GM18868 (cell line): ENCODE measurements at regions not wholly inside any gene's neighbourhood (a gene's known extent, or its start where the extent isn't known, plus 50 kb on each side); places are given as distances from the start of the nearest gene placed in this dataset.
"Not testable (repeated sequence)": the region's sequence is repeated elsewhere in the genome, so short reads cannot be mapped to it uniquely, and the experiment has no call there.

Experiments used
- ATAC-seq: cut with Tn5 transposase; IDR thresholded peaks from one replicate; pipeline ENCODE4 v1.9.1; 2021; ENCODE audit warnings: mild to moderate bottlenecking, moderate library complexity; ENCODE audit not compliant: unreplicated experiment

DNA sequence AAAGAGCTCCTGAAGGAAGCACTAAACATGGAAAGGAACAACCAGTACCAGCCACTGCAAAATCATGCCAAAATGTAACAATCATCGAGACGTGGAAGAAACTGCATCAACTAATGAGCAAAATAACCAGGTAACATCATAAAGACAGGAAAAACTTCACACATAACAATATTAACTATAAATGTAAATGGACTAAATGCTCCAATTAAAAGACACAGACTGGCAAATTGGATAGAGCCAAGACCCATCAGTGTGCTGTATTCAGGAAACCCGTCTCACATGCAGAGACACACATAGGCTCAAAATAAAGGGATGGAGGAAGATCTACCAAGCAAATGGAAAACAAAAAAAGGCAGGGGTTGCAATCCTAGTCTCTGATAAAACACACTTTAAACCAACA lies 83.9 kb upstream of the TSLP start:
- ATAC-seq = not testable (repeated sequence)

DNA sequence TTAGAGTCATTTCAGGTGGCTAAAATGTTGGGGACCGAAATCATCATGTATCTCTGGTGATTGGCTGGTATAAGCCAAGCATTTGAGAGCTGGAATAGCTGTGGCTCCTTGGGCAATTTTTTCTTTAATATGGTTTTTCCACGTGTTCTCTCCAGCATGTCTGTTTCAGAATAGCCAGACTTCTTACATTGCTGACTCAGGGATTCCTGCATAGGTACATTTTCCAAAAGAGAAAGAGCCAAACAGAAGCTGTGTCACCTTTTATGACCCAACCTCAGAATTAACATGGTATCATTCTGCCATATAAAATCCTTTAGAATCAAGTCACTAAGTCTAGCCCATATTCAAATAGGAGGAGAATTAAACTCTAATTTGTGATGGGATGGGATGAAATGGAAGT lies 74.8 kb upstream of the TSLP start:
- ATAC-seq = no peak

DNA sequence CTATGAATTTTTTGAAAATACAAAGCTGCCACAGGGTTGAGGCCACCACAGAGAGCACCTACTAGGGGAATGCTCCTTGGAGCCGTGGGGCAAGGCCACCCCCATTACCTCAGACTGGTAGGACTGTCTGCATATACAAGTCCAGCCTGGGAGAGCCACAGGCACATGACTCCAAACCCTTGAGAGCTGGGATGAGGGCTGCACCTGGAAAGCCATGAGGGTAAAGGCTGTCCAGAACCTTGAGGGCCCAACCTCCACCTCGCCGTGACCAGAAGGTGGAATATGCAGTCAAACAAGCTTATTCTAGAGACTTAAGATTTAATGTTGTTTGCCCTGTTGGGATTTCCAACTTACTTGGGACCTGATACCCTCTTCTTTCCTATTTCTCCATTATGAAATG lies 69.5 kb upstream of the TSLP start:
- no peak for ATAC-seq

DNA sequence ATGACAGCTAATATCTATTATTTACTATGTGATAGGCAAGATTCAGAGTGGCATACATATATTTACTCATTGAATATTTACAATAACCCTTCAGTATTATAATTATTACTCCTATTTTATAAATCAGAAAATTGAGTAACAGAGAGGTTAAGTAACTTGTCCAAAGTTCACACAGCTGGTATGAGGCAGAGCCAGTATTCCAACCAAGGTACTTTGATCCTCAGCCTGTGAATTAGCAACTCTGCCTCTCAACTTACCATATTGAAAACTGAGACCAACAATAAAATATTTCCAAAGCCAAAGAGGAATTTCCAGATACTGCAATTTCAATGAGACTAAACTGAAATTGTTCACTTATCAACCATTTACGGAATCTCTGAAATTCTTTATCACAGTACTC lies 67.9 kb upstream of the TSLP start:
- no peak for ATAC-seq

DNA sequence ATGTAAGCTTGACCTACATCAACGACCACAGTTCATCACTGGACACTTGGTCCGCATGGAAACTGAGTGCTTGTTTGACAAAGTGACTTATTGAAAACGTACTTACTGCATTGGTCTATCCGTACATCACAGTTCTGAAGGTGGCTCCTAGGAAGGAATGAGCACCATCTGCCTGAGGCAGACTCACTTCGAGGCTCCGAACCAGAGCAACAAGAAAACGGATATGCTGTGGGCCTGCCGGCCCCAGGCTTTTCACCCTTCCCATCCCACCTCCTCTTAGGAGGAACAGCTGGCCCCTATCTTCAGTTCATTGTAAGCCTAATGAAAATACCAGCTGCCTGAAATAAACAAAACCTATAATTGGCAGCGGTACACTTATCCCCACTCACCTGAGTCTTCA lies 67.2 kb upstream of the TSLP start:
- ATAC-seq = no peak

DNA sequence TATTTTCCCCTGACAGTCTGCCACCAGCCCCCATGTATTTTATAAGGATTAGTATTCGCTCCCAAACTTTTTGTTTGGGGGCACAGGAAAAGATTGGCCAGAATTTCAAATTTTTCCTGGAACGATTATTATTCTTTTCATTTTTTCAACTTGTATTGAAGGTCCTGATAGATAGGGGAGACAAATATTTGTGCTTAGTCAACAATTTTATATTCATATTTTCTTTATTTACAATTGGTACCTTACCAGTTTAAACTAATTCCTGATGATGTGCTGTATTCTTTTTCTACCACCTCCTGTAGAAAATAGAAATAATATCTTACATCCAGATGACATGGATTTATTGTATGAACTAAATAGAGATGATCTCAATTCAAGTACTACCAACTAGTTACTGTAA lies 60.7 kb upstream of the TSLP start:
- no peak for ATAC-seq

DNA sequence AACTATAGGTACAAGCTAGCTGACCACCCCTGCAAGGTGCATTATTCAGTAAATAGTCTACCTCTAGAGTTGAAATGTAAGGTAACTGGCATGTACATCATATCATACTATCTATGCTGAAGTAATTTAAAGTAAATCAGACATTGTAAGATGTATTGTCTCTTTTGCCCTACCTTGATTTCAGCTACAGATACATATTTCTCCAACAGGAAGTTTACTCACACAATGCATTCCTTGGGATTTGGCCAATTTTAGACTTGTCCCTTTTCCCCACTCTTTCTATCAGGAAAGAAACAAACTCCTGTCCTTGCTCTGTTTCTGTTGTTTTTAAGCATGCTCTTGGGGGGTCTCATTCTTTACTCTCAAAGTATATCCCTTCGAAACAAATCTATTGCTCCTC lies 58.5 kb upstream of the TSLP start:
- no peak for ATAC-seq

DNA sequence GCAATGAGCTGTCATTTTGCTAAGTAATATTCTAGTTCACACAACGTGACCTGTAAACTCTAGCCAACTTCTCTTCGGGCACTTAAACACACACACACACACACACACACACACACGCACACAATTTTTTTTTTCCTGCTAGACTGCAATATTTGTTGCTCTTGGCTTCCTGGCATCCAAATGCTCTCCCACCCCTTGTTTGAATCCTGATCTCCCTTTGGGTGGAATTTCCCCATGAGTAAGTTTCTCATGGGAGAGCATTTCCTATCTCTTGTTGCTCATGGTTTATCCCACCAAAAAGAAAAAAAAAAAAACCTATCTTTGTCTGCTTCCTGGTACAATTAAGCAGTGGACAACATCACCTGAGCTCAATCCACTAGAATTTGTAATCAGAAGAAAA lies 54.7 kb upstream of the TSLP start:
- no peak for ATAC-seq

DNA sequence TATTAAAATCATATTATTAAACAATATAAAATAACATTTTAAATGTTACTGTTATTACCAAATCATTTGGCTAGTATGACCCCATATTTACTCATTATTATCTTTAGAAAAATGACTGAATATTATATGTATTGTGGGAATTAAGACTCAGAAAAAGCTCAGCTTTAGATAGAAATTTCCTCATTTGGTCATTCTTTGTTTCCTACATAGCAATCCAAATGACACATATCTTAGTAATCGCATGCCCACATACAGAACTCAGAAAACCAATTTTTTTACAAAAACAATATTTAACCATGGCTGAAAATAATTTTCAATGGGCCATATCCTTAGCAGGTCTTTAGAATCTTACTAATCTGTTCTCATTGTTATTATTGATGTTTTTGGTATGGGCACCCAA lies 53.8 kb upstream of the TSLP start:
- ATAC-seq = no peak
